NT2/D1 (cell line): ENCODE measurements at regions not wholly inside any gene's neighbourhood (a gene's known extent, or its start where the extent isn't known, plus 50 kb on each side); places are given as distances from the start of the nearest gene placed in this dataset.

ENCODE experiments used
- SUZ12 ChIP-seq: IDR thresholded peaks from 2 replicates; pipeline ENCODE4 v1.6.1; 2011; ENCODE audit not compliant: insufficient read length, insufficient read depth; ENCODE audit errors: extremely low read depth
- YY1 ChIP-seq: IDR thresholded peaks from 2 replicates; pipeline ENCODE4 v1.6.1; 2011; ENCODE audit not compliant: insufficient read length, insufficient read depth
- ZNF274 ChIP-seq: IDR thresholded peaks from 2 replicates; pipeline ENCODE4 v1.6.1; 2011; ENCODE audit warnings: mild to moderate bottlenecking, low read depth, low read length

DNA sequence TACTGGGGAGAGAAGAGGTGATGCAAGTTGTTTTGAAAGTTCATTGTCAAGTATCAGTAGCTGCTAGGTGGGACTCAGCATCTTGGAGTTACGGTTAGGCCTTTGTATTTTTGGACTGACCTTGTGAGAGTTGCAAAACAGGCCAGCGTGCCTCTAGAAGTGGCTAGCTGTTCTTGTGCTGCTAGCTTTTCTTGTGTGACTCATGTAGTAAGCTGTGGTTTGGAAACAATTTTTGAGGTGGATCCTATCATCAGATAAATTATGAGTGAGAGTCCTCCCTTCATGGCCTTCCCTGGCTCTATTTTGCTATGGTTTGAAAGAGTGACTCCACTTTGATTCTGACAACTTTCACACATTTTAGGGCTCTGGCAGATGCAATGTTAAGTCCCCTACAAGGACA lies 409.2 kb upstream of the HS6ST1 start:
- TF ChIP-seq SUZ12 = no peak
- TF ChIP-seq YY1 = no peak
- TF ChIP-seq ZNF274 = no peak
